C4-2B (cell line): ENCODE measurements at regions not wholly inside any gene's neighbourhood (a gene's known extent, or its start where the extent isn't known, plus 50 kb on each side); places are given as distances from the start of the nearest gene placed in this dataset.

Experiments
- ZFX ChIP-seq: fragments of 450-650 bp; IDR thresholded peaks from 2 replicates; pipeline ENCODE4 v1.6.1; 2017
- TF ChIP-seq, protein P1 (sequence below): fragments of 450-650 bp; conservative IDR thresholded peaks from 2 replicates; pipeline ENCODE4 v1.5.1; 2017; ENCODE audit warnings: mild to moderate bottlenecking

DNA sequence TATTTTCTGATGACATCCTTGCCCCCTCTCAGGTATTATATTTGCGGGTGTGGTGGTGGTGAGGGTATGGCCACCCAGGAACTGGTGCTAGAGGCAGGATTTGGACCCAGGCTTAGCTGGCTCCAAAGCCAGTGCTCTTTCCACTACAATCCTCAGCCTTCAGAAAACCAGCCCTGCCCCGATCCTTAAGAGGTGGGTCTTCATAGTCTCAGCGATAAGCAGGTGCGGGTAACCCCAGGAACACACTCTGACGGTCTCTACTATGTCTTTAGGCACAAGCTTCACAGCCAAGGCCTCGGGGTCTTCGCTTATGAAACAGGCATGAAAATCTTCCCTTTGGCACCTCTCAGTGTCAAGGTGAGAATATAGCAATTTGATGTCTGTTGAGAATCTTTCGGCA lies 169.3 kb downstream of the FGF18 start:
- TF ChIP-seq, protein P1, sequence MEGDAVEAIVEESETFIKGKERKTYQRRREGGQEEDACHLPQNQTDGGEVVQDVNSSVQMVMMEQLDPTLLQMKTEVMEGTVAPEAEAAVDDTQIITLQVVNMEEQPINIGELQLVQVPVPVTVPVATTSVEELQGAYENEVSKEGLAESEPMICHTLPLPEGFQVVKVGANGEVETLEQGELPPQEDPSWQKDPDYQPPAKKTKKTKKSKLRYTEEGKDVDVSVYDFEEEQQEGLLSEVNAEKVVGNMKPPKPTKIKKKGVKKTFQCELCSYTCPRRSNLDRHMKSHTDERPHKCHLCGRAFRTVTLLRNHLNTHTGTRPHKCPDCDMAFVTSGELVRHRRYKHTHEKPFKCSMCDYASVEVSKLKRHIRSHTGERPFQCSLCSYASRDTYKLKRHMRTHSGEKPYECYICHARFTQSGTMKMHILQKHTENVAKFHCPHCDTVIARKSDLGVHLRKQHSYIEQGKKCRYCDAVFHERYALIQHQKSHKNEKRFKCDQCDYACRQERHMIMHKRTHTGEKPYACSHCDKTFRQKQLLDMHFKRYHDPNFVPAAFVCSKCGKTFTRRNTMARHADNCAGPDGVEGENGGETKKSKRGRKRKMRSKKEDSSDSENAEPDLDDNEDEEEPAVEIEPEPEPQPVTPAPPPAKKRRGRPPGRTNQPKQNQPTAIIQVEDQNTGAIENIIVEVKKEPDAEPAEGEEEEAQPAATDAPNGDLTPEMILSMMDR, result no peak
- no peak for TF ChIP-seq ZFX
